Transverse colon (tissue), 4 donors: ENCODE measurements at regions not wholly inside any gene's neighbourhood (a gene's known extent, or its start where the extent isn't known, plus 50 kb on each side); places are given as distances from the start of the nearest gene placed in this dataset.

ENCODE experiments used
- DNase-seq: peaks from one replicate; pipeline ENCODE4 v3.0.0-alpha.2; 2019
- H3K27ac ChIP-seq, 4 donors: fragments of 200-600 bp; sonication (generic); 2 replicates each; pipeline ENCODE4 v1.5.1; 2016 to 2018; ENCODE audit warnings: inconsistent platforms in 4 of 4
- H3K27me3 ChIP-seq: fragments of 200-600 bp; sonication (generic); 2 replicates; pipeline ENCODE4 v1.5.1; 2017; ENCODE audit warnings: inconsistent platforms
- H3K36me3 ChIP-seq, 4 donors: fragments of 200-600 bp; sonication (generic); 2 replicates each; pipeline ENCODE4 v1.5.1; 2017 to 2019; ENCODE audit warnings: inconsistent platforms in 4 of 4
- H3K4me1 ChIP-seq, 4 donors: fragments of 200-600 bp; sonication (generic); 2 replicates each; pipeline ENCODE4 v1.5.1; 2017 to 2020; ENCODE audit warnings: inconsistent platforms in 4 of 4
- H3K4me3 ChIP-seq, 4 donors: fragments of 200-600 bp; sonication (generic); 1 replicate in 1 of 4; 2 replicates in 3 of 4; pipeline versions ENCODE4 v1.5.1 to v1.6.1; 2017 to 2019; ENCODE audit warnings: inconsistent platforms in 4 of 4
- H3K9me3 ChIP-seq, 2 donors: fragments of 200-600 bp; sonication (generic); 2 replicates each; pipeline ENCODE4 v1.5.1; 2017 to 2019; ENCODE audit warnings: inconsistent platforms in 2 of 2
- CTCF ChIP-seq, 5 experiments: fragments of 200-600 bp in 3 of 5; fragments of 450-650 bp in 2 of 5; sonication (generic) in 3 of 5; IDR thresholded peaks; 1 replicate in 2 of 5; 2 replicates in 3 of 5; pipeline ENCODE4 v1.5.1; 2016 to 2017; ENCODE audit warnings: antibody characterized with exemption in 5 of 5, inconsistent platforms in 3 of 5, mild to moderate bottlenecking in 2 of 5, moderate library complexity in 1 of 5
- EP300 ChIP-seq: sonication (generic); formaldehyde crosslinking; IDR thresholded peaks from one replicate; pipeline ENCODE4 v1.6.1; 2017; ENCODE audit warnings: antibody characterized with exemption, low read depth
- POLR2A ChIP-seq: fragments of 450-650 bp; IDR thresholded peaks from one replicate; pipeline ENCODE4 v1.6.1; 2016; ENCODE audit warnings: antibody characterized with exemption, mild to moderate bottlenecking, moderate library complexity
- POLR2AphosphoS5 ChIP-seq, 3 donors: sonication (generic); formaldehyde crosslinking; IDR thresholded peaks; one replicate each; pipeline ENCODE4 v1.6.1; 2016; ENCODE audit warnings: antibody characterized with exemption in 3 of 3
- whole genome bisulfite sequencing, 2 donors: methylation state at CpG; one replicate each; pipeline ENCODE4 v1.1.5; 2018; ENCODE audit warnings: low coverage in 1 of 2; 5-methylcytosine and 5-hydroxymethylcytosine counted together
- in situ Hi-C, 4 donors: fragments of 200-750 bp; cut with MboI; loops; one replicate each; pipeline versions ENCODE4 v1.15.0 to v1.15.1; 2017; ENCODE audit warnings: low sequenced_read_pairs in 3 of 4, low pct_ligation_motif_present in 1 of 4, low pct_unique_long_range_greater_than_20kb in 1 of 4
- intact Hi-C: fragments of 100-400 bp; cut with DNase I; formaldehyde crosslinking; loops from one replicate; pipeline ENCODE4 v1.15.1; 2023; ENCODE audit warnings: low total_unique reads

DNA sequence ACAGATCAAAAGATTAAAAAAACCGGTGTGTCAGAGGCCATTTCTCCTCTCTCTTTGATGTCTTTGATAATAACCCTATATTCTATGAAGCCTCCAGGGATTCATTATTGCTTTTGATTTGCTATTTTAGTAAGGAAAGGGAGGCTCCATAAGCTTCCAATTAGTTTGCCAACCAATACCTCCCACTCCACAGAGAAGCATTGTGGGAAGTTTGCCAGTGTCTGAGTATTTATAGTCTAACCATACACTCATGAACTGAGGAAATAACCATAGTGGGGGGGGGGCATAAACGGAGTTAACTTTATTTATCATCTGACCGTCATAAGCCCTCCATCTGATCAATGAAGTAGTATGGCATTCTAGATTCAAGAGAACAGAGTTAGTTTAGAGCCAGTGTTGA is 1066.8 kb upstream of the PABPC4L start:
- in situ Hi-C loops (no loop called here), intact Hi-C loops (no loop called here)
- TF ChIP-seq POLR2A (no peak), POLR2AphosphoS5 (IDR thresholded peaks at IDR 0.05) (no peak), EP300 (no peak), CTCF (IDR thresholded peaks at IDR 0.05) (no peak)
- no peaks in the 10 kb centered on the region for H3K27me3 ChIP-seq
- 59 to 71% methylated on average over 3 of the region's 3 CpGs for WGBS, 2 donors
- no peaks in the 10 kb centered on the region for H3K36me3 ChIP-seq
- H3K4me3 ChIP-seq: no peak overlapping the region
- DNase-seq: no peak
- no peaks in the 10 kb centered on the region for H3K4me1 ChIP-seq
- H3K27ac ChIP-seq: no peak overlapping the region
- no peaks in the 10 kb centered on the region for H3K9me3 ChIP-seq

GRCh38 chr4:135267148-135267865 is 1065.7 kb upstream of the PABPC4L start:
- Histone ChIP-seq H3K4me1 (no peaks in the 10 kb centered on the region), H3K27ac (no peak overlapping the region), H3K36me3 (no peaks in the 10 kb centered on the region), H3K27me3 (no peaks in the 10 kb centered on the region), H3K4me3 (no peak overlapping the region), H3K9me3 (no peaks in the 10 kb centered on the region)
- intact Hi-C loops: no loop called here
- in situ Hi-C loops: no loop called here
- no peak for TF ChIP-seq POLR2AphosphoS5 (IDR thresholded peaks at IDR 0.05)
- TF ChIP-seq CTCF (IDR thresholded peaks at IDR 0.05): no peak
- TF ChIP-seq POLR2A: no peak
- no peak for TF ChIP-seq EP300
- DNase-seq: no peak
- WGBS, 2 donors: 61 to 64% methylated on average over 10 to 13 of the region's 13 CpGs

- intact Hi-C loops: no loop called here
- DNase-seq: no peak
- TF ChIP-seq POLR2AphosphoS5 (IDR thresholded peaks at IDR 0.05) (no peak), CTCF (IDR thresholded peaks at IDR 0.05) (no peak), POLR2A (no peak), EP300 (no peak)
- no peak overlapping the region for H3K27ac ChIP-seq
- H3K9me3 ChIP-seq: no peaks in the 10 kb centered on the region
- no peaks in the 10 kb centered on the region for H3K4me1 ChIP-seq
- in situ Hi-C loops: no loop called here
- no peaks in the 10 kb centered on the region for H3K27me3 ChIP-seq
- no peak overlapping the region for H3K4me3 ChIP-seq
- no peaks in the 10 kb centered on the region for H3K36me3 ChIP-seq
Observed at GRCh38 chr4:135256111-135256510, 1054.5 kb upstream of the PABPC4L start.

- no peak for TF ChIP-seq POLR2A
- no peaks in the 10 kb centered on the region for H3K27me3 ChIP-seq
- in situ Hi-C loops: no loop called here
- 0 to 44% methylated on average over 1 of the region's 1 CpG for WGBS, 2 donors
- H3K4me1 ChIP-seq: no peaks in the 10 kb centered on the region
- DNase-seq: no peak
- no peaks in the 10 kb centered on the region for H3K36me3 ChIP-seq
- no peak overlapping the region for H3K27ac ChIP-seq
- intact Hi-C loops: no loop called here
- H3K4me3 ChIP-seq: no peak overlapping the region
- no peaks in the 10 kb centered on the region for H3K9me3 ChIP-seq
Observed at GRCh38 chr4:135250040-135250439, 1048.5 kb upstream of the PABPC4L start.

GRCh38 chr4:135249024-135249423 is 1047.4 kb upstream of the PABPC4L start:
- 50 to 60% methylated on average over 1 to 5 of the region's 5 CpGs for WGBS, 2 donors
- no peak for TF ChIP-seq CTCF (IDR thresholded peaks at IDR 0.05)
- no peak for TF ChIP-seq POLR2A
- no peak for TF ChIP-seq EP300
- TF ChIP-seq POLR2AphosphoS5 (IDR thresholded peaks at IDR 0.05): no peak

More at GRCh38 chr4:135249024-135249423, 1047.4 kb upstream of the PABPC4L start:
- no peak overlapping the region for H3K4me3 ChIP-seq
- no peaks in the 10 kb centered on the region for H3K4me1 ChIP-seq
- no peak overlapping the region for H3K27ac ChIP-seq
- H3K9me3 ChIP-seq: no peaks in the 10 kb centered on the region
- H3K27me3 ChIP-seq: no peaks in the 10 kb centered on the region
- in situ Hi-C loops: no loop called here
- no peaks in the 10 kb centered on the region for H3K36me3 ChIP-seq
- DNase-seq: no peak
- intact Hi-C loops: no loop called here
